Type B pancreatic cell (in vitro differentiated cells): ENCODE measurements at regions not wholly inside any gene's neighbourhood (a gene's known extent, or its start where the extent isn't known, plus 50 kb on each side); places are given as distances from the start of the nearest gene placed in this dataset.
"Not testable (repeated sequence)": the region's sequence is repeated elsewhere in the genome, so short reads cannot be mapped to it uniquely, and the experiment has no call there.

Experiments
- DNase-seq: peaks from one replicate; pipeline ENCODE4 v3.0.0; 2021; ENCODE audit warnings: mixed read lengths; ENCODE audit not compliant: unreplicated experiment; ENCODE audit errors: extremely low spot score
- H3K27ac Mint-ChIP-seq: 2 replicates; pipeline ENCODE4 v1.8.0; 2021; ENCODE audit warnings: mild to moderate bottlenecking, mixed read lengths
- H3K27me3 Mint-ChIP-seq: 2 replicates; pipeline ENCODE4 v1.8.0; 2021; ENCODE audit warnings: mixed read lengths
- H3K36me3 Mint-ChIP-seq: 2 replicates; pipeline ENCODE4 v1.8.0; 2021; ENCODE audit warnings: mixed read lengths
- H3K4me1 Mint-ChIP-seq: one replicate; pipeline ENCODE4 v1.8.0; 2021; ENCODE audit warnings: mixed read lengths; ENCODE audit not compliant: unreplicated experiment
- H3K4me3 Mint-ChIP-seq: 2 replicates; pipeline ENCODE4 v1.8.0; 2021; ENCODE audit warnings: mild to moderate bottlenecking, mixed read lengths
- H3K9me3 Mint-ChIP-seq: 2 replicates; pipeline ENCODE4 v1.8.0; 2021; ENCODE audit warnings: mixed read lengths
- TF ChIP-seq, protein P1 (sequence below): fragments of 200-600 bp; sonication (generic); conservative IDR thresholded peaks from 2 replicates; pipeline ENCODE4 v1.5.0; 2021; ENCODE audit warnings: antibody characterized with exemption, mild to moderate bottlenecking

DNA sequence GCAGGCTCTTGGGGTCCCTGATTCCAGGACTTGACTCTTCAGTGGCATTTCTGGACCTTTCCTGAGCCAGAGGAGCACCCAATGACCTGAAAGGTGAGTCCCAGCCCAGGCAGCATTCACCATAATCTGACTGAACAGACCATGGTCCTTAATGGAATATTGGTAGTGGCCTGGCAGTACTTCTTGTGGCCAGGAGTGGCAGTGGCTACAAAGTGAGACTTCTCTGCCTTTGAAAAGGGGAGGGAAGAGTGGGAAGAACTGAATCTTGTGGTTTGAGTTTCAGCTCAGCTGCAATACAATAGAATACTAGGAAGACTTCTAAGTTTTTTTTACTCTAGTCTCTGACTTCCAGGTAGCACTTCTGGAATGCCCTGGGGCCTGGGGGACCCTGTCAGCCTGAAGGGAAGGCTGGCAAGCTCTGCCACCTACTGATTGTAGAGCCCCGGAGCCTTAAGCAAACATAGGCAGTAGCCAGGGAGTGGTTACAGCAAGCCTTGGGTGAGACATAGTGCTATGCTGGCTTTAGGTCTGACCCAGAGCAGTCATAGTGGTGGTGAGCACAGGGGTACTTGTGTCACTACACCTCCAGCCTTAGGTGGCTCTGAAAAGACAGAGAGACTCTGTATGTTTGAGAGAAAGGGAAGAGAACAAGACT, 674.2 kb upstream of the MANEA start:
- H3K4me1 Mint-ChIP-seq = no peaks in the 10 kb centered on the region
- H3K9me3 Mint-ChIP-seq = no peaks in the 10 kb centered on the region
- H3K27me3 Mint-ChIP-seq = no peaks in the 10 kb centered on the region
- H3K27ac Mint-ChIP-seq = no peak overlapping the region
- DNase-seq = no peak
- TF ChIP-seq, protein P1, sequence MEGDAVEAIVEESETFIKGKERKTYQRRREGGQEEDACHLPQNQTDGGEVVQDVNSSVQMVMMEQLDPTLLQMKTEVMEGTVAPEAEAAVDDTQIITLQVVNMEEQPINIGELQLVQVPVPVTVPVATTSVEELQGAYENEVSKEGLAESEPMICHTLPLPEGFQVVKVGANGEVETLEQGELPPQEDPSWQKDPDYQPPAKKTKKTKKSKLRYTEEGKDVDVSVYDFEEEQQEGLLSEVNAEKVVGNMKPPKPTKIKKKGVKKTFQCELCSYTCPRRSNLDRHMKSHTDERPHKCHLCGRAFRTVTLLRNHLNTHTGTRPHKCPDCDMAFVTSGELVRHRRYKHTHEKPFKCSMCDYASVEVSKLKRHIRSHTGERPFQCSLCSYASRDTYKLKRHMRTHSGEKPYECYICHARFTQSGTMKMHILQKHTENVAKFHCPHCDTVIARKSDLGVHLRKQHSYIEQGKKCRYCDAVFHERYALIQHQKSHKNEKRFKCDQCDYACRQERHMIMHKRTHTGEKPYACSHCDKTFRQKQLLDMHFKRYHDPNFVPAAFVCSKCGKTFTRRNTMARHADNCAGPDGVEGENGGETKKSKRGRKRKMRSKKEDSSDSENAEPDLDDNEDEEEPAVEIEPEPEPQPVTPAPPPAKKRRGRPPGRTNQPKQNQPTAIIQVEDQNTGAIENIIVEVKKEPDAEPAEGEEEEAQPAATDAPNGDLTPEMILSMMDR = no peak
- no peak overlapping the region for H3K4me3 Mint-ChIP-seq
- no peaks in the 10 kb centered on the region for H3K36me3 Mint-ChIP-seq

DNA sequence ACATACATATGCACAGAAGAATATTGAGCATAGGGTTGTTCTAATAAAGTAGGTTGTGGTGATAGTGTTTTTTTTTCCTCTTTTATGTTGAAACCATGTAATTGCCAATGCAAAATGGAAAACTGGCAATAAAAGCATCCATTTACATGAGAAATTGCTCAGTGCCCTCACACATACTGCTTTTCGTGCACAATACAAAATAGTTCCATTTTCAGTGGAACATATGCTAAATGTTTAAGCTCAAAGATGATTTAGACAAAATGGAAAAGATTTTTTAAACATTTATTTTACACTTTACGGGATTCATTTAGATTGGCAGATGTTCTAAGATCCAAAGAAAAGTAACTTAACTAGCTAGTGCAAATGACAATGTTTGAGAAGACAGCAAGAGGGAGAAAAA, 678.1 kb upstream of the MANEA start:
- Mint-ChIP-seq H3K4me1 (no peaks in the 10 kb centered on the region), H3K4me3 (no peak overlapping the region), H3K9me3 (no peaks in the 10 kb centered on the region), H3K27me3 (no peaks in the 10 kb centered on the region), H3K27ac (no peak overlapping the region), H3K36me3 (no peaks in the 10 kb centered on the region)
- no peak for DNase-seq
- TF ChIP-seq, protein P1 = no peak

DNA sequence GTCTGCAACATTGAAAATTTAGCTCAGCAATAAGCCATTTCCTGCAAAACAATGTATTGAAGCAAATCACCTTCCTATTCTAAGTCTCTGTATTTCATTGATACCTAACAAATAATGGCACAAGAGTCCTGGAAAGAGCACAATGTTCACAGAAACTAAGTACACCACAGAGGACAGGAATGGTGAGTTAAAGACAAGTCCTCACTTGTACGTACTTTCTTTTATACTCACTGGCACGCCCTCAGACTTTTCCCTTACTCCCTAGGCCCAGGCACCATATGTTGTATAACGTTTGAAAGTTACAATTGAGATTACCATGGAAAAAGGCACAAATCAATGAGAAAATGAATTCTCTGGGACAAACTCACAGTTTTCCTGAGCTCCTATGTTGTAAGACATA, 683.0 kb upstream of the MANEA start:
- Mint-ChIP-seq H3K27me3 (no peaks in the 10 kb centered on the region), H3K4me1 (no peaks in the 10 kb centered on the region), H3K27ac (no peak overlapping the region), H3K4me3 (no peak overlapping the region), H3K36me3 (no peaks in the 10 kb centered on the region), H3K9me3 (no peaks in the 10 kb centered on the region)
- TF ChIP-seq, protein P1 = no peak
- DNase-seq = no peak

- Mint-ChIP-seq H3K4me1 (no peaks in the 10 kb centered on the region), H3K9me3 (no peaks in the 10 kb centered on the region), H3K4me3 (no peak overlapping the region), H3K36me3 (no peaks in the 10 kb centered on the region), H3K27me3 (no peaks in the 10 kb centered on the region), H3K27ac (no peak overlapping the region)
- TF ChIP-seq, protein P1 = no peak
- DNase-seq = no peak
Observed at GRCh38 chr6:94893327-94893726, 684.0 kb upstream of the MANEA start.

GRCh38 chr6:94873819-94874218, 703.5 kb upstream of the MANEA start:
- not testable (repeated sequence) for DNase-seq, H3K27me3 Mint-ChIP-seq, H3K27ac Mint-ChIP-seq, H3K9me3 Mint-ChIP-seq, H3K4me1 Mint-ChIP-seq, H3K4me3 Mint-ChIP-seq, H3K36me3 Mint-ChIP-seq

GRCh38 chr6:94862112-94862511, 715.2 kb upstream of the MANEA start:
- TF ChIP-seq, protein P1 = no peak
- no peaks in the 10 kb centered on the region for H3K4me1 Mint-ChIP-seq
- no peak overlapping the region for H3K27ac Mint-ChIP-seq
- no peaks in the 10 kb centered on the region for H3K9me3 Mint-ChIP-seq
- no peaks in the 10 kb centered on the region for H3K27me3 Mint-ChIP-seq
- DNase-seq = no peak
- H3K36me3 Mint-ChIP-seq = no peaks in the 10 kb centered on the region
- H3K4me3 Mint-ChIP-seq = no peak overlapping the region
